Neuronal stem cell (in vitro differentiated cells): ENCODE measurements at regions not wholly inside any gene's neighbourhood (a gene's known extent, or its start where the extent isn't known, plus 50 kb on each side); places are given as distances from the start of the nearest gene placed in this dataset.
A peak's percentile ranks its signal among the peaks of the same experiment; 100 is the strongest.

Experiments used
- DNase-seq: peaks from one replicate; pipeline ENCODE4 v3.0.0-alpha.2; 2013; ENCODE audit warnings: low spot score
- H2AFZ ChIP-seq: one replicate; pipeline ENCODE4 v1.6.1; 2013; ENCODE audit warnings: mild to moderate bottlenecking, low read length, inconsistent platforms
- H2AK5ac ChIP-seq: 2 replicates; pipeline ENCODE4 v1.6.1; 2013; ENCODE audit warnings: low read depth, mild to moderate bottlenecking, inconsistent platforms, low read length, moderate library complexity, mixed read lengths
- H2BK120ac ChIP-seq: 2 replicates; pipeline ENCODE4 v1.6.1; 2013; ENCODE audit warnings: low read depth, mild to moderate bottlenecking, inconsistent platforms, low read length, moderate library complexity, mixed read lengths
- H2BK12ac ChIP-seq: one replicate; pipeline ENCODE4 v1.6.1; 2013; ENCODE audit warnings: low read length, inconsistent platforms
- H2BK15ac ChIP-seq: 2 replicates; pipeline ENCODE4 v1.6.1; 2013; ENCODE audit warnings: mild to moderate bottlenecking, low read length, inconsistent platforms, mixed read lengths
- H2BK5ac ChIP-seq: one replicate; pipeline ENCODE4 v1.6.1; 2013; ENCODE audit warnings: inconsistent platforms, mild to moderate bottlenecking, low read length, moderate library complexity
- H3K14ac ChIP-seq: one replicate; pipeline ENCODE4 v1.6.1; 2013; ENCODE audit warnings: low read length, inconsistent platforms
- H3K18ac ChIP-seq: 2 replicates; pipeline ENCODE4 v1.6.1; 2013; ENCODE audit warnings: low read length, inconsistent platforms
- H3K23ac ChIP-seq: 2 replicates; pipeline ENCODE4 v1.6.1; 2013; ENCODE audit warnings: low read depth, mild to moderate bottlenecking, mixed read lengths, low read length, inconsistent platforms; ENCODE audit not compliant: poor library complexity
- H3K27ac ChIP-seq: replicated peaks from 3 replicates; pipeline ENCODE4 v1.5.1; 2013; ENCODE audit warnings: low read length, inconsistent platforms
- H3K27me3 ChIP-seq, 3 experiments: 2 replicates each; pipeline ENCODE4 v1.6.1; 2013; ENCODE audit warnings: low read length in 3 of 3, mild to moderate bottlenecking in 2 of 3, inconsistent platforms in 1 of 3, low read depth in 1 of 3, mixed read lengths in 1 of 3, moderate library complexity in 1 of 3; ENCODE audit not compliant: control insufficient read depth in 3 of 3, insufficient read depth in 3 of 3
- H3K36me3 ChIP-seq, 2 donors: replicated peaks in 1 of 2; 2 replicates each; pipeline ENCODE4 v1.6.1; 2013; ENCODE audit warnings: low read length in 2 of 2; ENCODE audit not compliant: control insufficient read depth in 2 of 2, insufficient read depth in 2 of 2
- H3K4ac ChIP-seq: 2 replicates; pipeline ENCODE4 v1.6.1; 2013; ENCODE audit warnings: inconsistent platforms, mild to moderate bottlenecking, low read length, moderate library complexity
- H3K4me1 ChIP-seq, 2 donors: 1 replicate in 1 of 2; 2 replicates in 1 of 2; pipeline ENCODE4 v1.6.1; 2013; ENCODE audit warnings: low read length in 2 of 2, low read depth in 1 of 2; ENCODE audit not compliant: control insufficient read depth in 2 of 2, insufficient read depth in 1 of 2
- H3K4me2 ChIP-seq: one replicate; pipeline ENCODE4 v1.6.1; 2013; ENCODE audit warnings: mild to moderate bottlenecking, low read length, inconsistent platforms; ENCODE audit not compliant: insufficient read depth, poor library complexity, severe bottlenecking
- H3K4me3 ChIP-seq, 2 donors: 2 replicates each; pipeline ENCODE4 v1.5.1; 2013; ENCODE audit warnings: low read length in 2 of 2, mild to moderate bottlenecking in 2 of 2, inconsistent platforms in 1 of 2, moderate library complexity in 1 of 2
- H3K79me1 ChIP-seq: one replicate; pipeline ENCODE4 v1.6.1; 2013; ENCODE audit warnings: low read depth, mild to moderate bottlenecking, inconsistent platforms, low read length, moderate library complexity
- H3K9ac ChIP-seq: one replicate; pipeline ENCODE4 v1.6.1; 2013; ENCODE audit warnings: mild to moderate bottlenecking, low read depth, low read length, inconsistent platforms; ENCODE audit not compliant: poor library complexity
- H3K9me3 ChIP-seq, 2 donors: replicated peaks in 1 of 2; 2 replicates each; pipeline versions ENCODE3 to v1.6.1; 2013; ENCODE audit warnings: low read length in 2 of 2, mild to moderate bottlenecking in 2 of 2, inconsistent platforms in 1 of 2, low read depth in 1 of 2, mixed read lengths in 1 of 2, moderate library complexity in 1 of 2; ENCODE audit not compliant: control insufficient read depth in 2 of 2, insufficient read depth in 1 of 2
- H4K8ac ChIP-seq: one replicate; pipeline ENCODE4 v1.6.1; 2013; ENCODE audit warnings: low read depth, mild to moderate bottlenecking, inconsistent platforms, low read length, moderate library complexity
- H4K91ac ChIP-seq: one replicate; pipeline ENCODE4 v1.6.1; 2013; ENCODE audit warnings: low read length, low read depth, mild to moderate bottlenecking, inconsistent platforms; ENCODE audit not compliant: poor library complexity
- WGBS, 2 donors: extraction: QIAGEN DNeasy Blood & Tissue Kit; methylation state at CpG; one replicate each; pipeline ENCODE4 v1.1.7; 2013; ENCODE audit warnings: missing lambda C conversion rate in 2 of 2, mixed read lengths in 1 of 2; ENCODE audit not compliant: insufficient read length in 2 of 2, insufficient replicate concordance in 1 of 2; ENCODE audit errors: extremely low coverage in 2 of 2; 5-methylcytosine and 5-hydroxymethylcytosine counted together

- H3K14ac ChIP-seq, result no peak overlapping the region
- no peak overlapping the region for H2BK15ac ChIP-seq
- no peak overlapping the region for H4K91ac ChIP-seq
- whole genome bisulfite sequencing, 2 donors, result no CpG with 5 or more reads among the region's 7 CpGs
- no peak overlapping the region for H3K4me2 ChIP-seq
- H3K4me1 ChIP-seq, result no peaks in the 10 kb centered on the region
- H3K18ac ChIP-seq, result no peak overlapping the region
- H3K27me3 ChIP-seq, result peaks cover 0 to 30% (median 0%) of the 10 kb centered on the region in 3 experiments
- no peak overlapping the region for H2BK120ac ChIP-seq
- no peak overlapping the region for H4K8ac ChIP-seq
- no peak overlapping the region for H2BK5ac ChIP-seq
- no peaks in the 10 kb centered on the region for H3K79me1 ChIP-seq
- no peaks in the 10 kb centered on the region for H3K9me3 ChIP-seq
- H2AFZ ChIP-seq, result no peak overlapping the region
- H3K4me3 ChIP-seq, result no peak overlapping the region
- no peak overlapping the region for H2AK5ac ChIP-seq
- DNase-seq, result no peak
- no peak overlapping the region for H3K23ac ChIP-seq
- H3K36me3 ChIP-seq, result no peaks in the 10 kb centered on the region
- H3K27ac ChIP-seq, result no peak overlapping the region
- H3K4ac ChIP-seq, result no peak overlapping the region
- no peak overlapping the region for H2BK12ac ChIP-seq
- H3K9ac ChIP-seq, result no peak overlapping the region
Measured at GRCh38 chr11:134475951-134476350, 63.9 kb upstream of the B3GAT1 start.

GRCh38 chr11:134474942-134475341 is 62.9 kb upstream of the B3GAT1 start:
- Histone ChIP-seq H2BK120ac (no peak overlapping the region), H3K23ac (no peak overlapping the region), H3K4ac (no peak overlapping the region), H3K27me3 (peaks cover 0 to 30% (median 0%) of the 10 kb centered on the region in 3 experiments), H3K36me3 (no peaks in the 10 kb centered on the region), H4K91ac (no peak overlapping the region), H3K18ac (no peak overlapping the region), H2BK15ac (no peak overlapping the region), H3K4me1 (no peaks in the 10 kb centered on the region), H3K9ac (no peak overlapping the region), H2AFZ (no peak overlapping the region), H3K4me2 (no peak overlapping the region), H3K79me1 (no peaks in the 10 kb centered on the region), H3K9me3 (no peaks in the 10 kb centered on the region), H3K14ac (no peak overlapping the region), H2BK12ac (no peak overlapping the region), H4K8ac (no peak overlapping the region), H2BK5ac (no peak overlapping the region), H3K4me3 (no peak overlapping the region), H2AK5ac (no peak overlapping the region), H3K27ac (no peak overlapping the region)
- WGBS, 2 donors, result no CpG with 5 or more reads among the region's 9 CpGs
- no peak for DNase-seq

DNA sequence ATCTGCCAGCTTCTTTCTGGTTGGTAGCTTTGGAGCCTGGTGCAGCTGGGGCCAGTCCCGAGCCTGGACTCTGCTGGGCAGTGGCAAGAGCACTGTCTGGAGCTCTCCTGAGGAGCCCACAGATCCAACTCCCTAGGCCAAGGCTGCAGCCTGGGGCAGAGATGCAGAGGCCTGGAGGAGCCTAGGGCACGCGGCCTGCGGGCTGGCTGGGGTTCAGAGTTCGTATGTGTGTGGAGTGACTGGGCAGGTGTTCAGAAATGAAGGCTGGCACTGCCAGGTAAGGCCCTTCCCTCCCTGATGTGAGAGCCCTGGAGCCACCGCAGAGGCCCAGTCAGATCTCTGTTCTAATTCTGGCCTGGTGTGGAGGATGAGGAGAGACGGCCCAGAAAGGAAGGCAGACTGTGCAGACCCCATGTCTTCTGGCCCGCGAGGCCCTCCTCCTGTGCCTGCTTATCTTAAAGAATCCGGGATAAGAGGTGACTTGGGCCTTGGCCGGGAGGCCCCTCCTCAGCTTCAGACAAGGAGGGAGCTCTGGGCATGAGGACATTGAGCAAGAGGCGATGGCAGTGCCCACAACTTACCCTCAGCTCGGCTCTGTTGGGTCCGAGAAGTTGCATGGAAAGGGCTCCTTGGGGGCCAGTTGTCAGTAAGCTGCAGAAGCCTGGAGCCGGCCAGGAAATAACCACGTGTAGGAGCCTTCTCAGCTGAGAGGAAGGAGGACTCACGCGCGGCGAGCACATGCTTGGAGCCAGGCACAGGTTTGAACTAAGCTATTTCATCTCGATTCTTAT is 62.2 kb upstream of the B3GAT1 start:
- Histone ChIP-seq H2AK5ac (no peak overlapping the region), H3K4me2 (no peak overlapping the region), H4K8ac (no peak overlapping the region), H3K36me3 (no peaks in the 10 kb centered on the region), H2BK5ac (no peak overlapping the region), H3K14ac (no peak overlapping the region), H3K4me1 (no peaks in the 10 kb centered on the region), H3K23ac (peak overlapping the region; percentile 19), H3K79me1 (no peaks in the 10 kb centered on the region), H3K27me3 (peaks cover 0 to 30% (median 0%) of the 10 kb centered on the region in 3 experiments), H3K18ac (no peak overlapping the region), H3K4me3 (no peak overlapping the region), H4K91ac (no peak overlapping the region), H3K4ac (no peak overlapping the region), H3K9me3 (no peaks in the 10 kb centered on the region), H3K27ac (no peak overlapping the region), H3K9ac (no peak overlapping the region), H2BK12ac (no peak overlapping the region), H2BK15ac (no peak overlapping the region), H2BK120ac (no peak overlapping the region), H2AFZ (no peak overlapping the region)
- no peak for DNase-seq
- WGBS, 2 donors, result no CpG with 5 or more reads among the region's 21 CpGs

DNA sequence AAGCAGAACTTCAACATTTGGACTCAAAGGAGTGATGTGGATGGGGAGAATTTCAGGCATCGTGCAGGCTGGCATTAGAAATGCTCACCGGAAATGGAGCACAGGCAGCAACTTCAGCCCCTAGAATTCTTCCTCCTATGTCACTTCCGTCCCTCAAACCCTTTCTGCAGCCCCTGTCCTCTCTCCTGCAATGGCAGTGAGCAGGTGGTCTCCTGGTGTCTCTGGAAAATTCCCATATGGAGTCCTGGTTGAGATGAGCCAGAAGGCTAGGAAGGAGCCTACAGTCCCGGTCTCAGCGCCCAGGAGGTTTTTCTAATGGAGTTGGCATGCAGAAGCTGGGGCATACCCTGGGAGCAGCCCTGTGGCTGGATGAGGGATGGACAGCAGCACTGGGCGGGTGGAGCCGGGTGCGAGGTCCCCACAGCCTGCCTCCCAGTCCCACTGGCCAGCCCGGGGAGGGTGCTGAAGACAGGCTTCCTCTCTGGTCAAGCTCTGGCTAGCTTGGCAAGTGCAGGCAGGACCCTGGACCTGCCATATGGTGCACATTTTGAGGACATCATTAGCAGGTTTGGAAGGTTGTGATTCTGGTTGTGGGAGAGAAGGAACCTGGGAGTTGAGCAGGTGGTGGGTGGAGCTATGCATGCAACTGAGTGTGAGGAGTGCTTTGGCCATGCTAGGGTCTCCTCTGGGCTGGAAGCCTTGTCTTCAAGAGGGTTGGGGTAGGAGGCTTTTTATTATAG is 59.8 kb upstream of the B3GAT1 start:
- peak overlapping the region; percentile 70 for H2BK5ac ChIP-seq
- no peak overlapping the region for H3K23ac ChIP-seq
- no peak overlapping the region for H2AFZ ChIP-seq
- no peak overlapping the region for H2AK5ac ChIP-seq
- no peak overlapping the region for H2BK15ac ChIP-seq
- no peak overlapping the region for H4K91ac ChIP-seq
- peaks cover 0 to 2% of the 10 kb centered on the region in 2 donors for H3K9me3 ChIP-seq
- H3K18ac ChIP-seq, result no peak overlapping the region
- H2BK120ac ChIP-seq, result no peak overlapping the region
- no peak overlapping the region for H3K4ac ChIP-seq
- no peaks in the 10 kb centered on the region for H3K4me1 ChIP-seq
- H3K79me1 ChIP-seq, result no peaks in the 10 kb centered on the region
- no peak overlapping the region for H3K4me3 ChIP-seq
- H3K14ac ChIP-seq, result no peak overlapping the region
- H2BK12ac ChIP-seq, result no peak overlapping the region
- no peak overlapping the region for H3K27ac ChIP-seq
- H4K8ac ChIP-seq, result no peak overlapping the region
- no peaks in the 10 kb centered on the region for H3K36me3 ChIP-seq
- no peak for DNase-seq
- no CpG with 5 or more reads among the region's 9 CpGs for WGBS, 2 donors
- peaks cover 0 to 14% (median 0%) of the 10 kb centered on the region in 3 experiments for H3K27me3 ChIP-seq
- no peak overlapping the region for H3K9ac ChIP-seq
- H3K4me2 ChIP-seq, result no peak overlapping the region
